SK-N-SH treated with all-trans-retinoic acid at 6 μM for 48 hours (cell line): ENCODE measurements at regions not wholly inside any gene's neighbourhood (a gene's known extent, or its start where the extent isn't known, plus 50 kb on each side); places are given as distances from the start of the nearest gene placed in this dataset.

Experiments
- ARNTL ChIP-seq: fragments of 450-650 bp; formaldehyde crosslinking; IDR thresholded peaks from 2 replicates; pipeline ENCODE4 v1.5.0; 2020; ENCODE audit warnings: low read depth, mild to moderate bottlenecking, moderate library complexity, borderline replicate concordance
- BACH2 ChIP-seq: fragments of 250-450 bp; sonication (Bioruptor Pico); IDR thresholded peaks from 2 replicates; pipeline ENCODE4 v1.9.0; 2021; ENCODE audit warnings: mild to moderate bottlenecking, borderline replicate concordance
- CREB5 ChIP-seq: fragments of 250-450 bp; sonication (Bioruptor Pico); IDR thresholded peaks from 2 replicates; pipeline ENCODE4 v1.5.1; 2020; ENCODE audit warnings: low read depth, mild to moderate bottlenecking, moderate library complexity
- PATZ1 ChIP-seq: fragments of 250-450 bp; sonication (Bioruptor Pico); IDR thresholded peaks from 2 replicates; pipeline ENCODE4 v1.8.0; 2020; ENCODE audit warnings: mild to moderate bottlenecking, moderate library complexity, borderline replicate concordance
- POU6F1 ChIP-seq: fragments of 250-450 bp; sonication (Bioruptor Pico); IDR thresholded peaks from 2 replicates; pipeline ENCODE4 v1.8.0; 2021; ENCODE audit warnings: low read depth, mild to moderate bottlenecking, moderate library complexity, borderline replicate concordance
- PPARA ChIP-seq: fragments of 250-450 bp; sonication (Bioruptor Pico); IDR thresholded peaks from 2 replicates; pipeline ENCODE4 v1.5.0; 2020; ENCODE audit warnings: mild to moderate bottlenecking, borderline replicate concordance
- TCF4 ChIP-seq: fragments of 250-450 bp; sonication (Bioruptor Pico); IDR thresholded peaks from 2 replicates; pipeline ENCODE4 v1.8.0; 2021; ENCODE audit warnings: mild to moderate bottlenecking, moderate library complexity, borderline replicate concordance
- ZFP30 ChIP-seq: fragments of 450-650 bp; formaldehyde crosslinking; IDR thresholded peaks from 2 replicates; pipeline ENCODE4 v1.5.0; 2022; ENCODE audit warnings: mild to moderate bottlenecking, moderate library complexity

- TF ChIP-seq POU6F1 (no peak), CREB5 (CRISPR knock-in tag) (no peak), ZFP30 (CRISPR knock-in tag) (no peak), ARNTL (CRISPR knock-in tag) (no peak), PATZ1 (CRISPR knock-in tag) (no peak), TCF4 (no peak), BACH2 (CRISPR knock-in tag) (no peak), PPARA (CRISPR knock-in tag) (no peak)
These were observed 190.8 kb upstream of the MYLIP start for GRCh38 chr6:15938107-15938506.
